H1 (cell line): ENCODE measurements at regions not wholly inside any gene's neighbourhood (a gene's known extent, or its start where the extent isn't known, plus 50 kb on each side); places are given as distances from the start of the nearest gene placed in this dataset.

Source experiments
- CTCF ChIA-PET: fragments of 300-600 bp; sonication (Branson Sonifier 250); formaldehyde crosslinking; loops from one replicate; lab custom pipeline; 2021; ENCODE audit not compliant: partially characterized antibody; lab: Charles Lee
- POLR2A ChIA-PET: fragments of 300-600 bp; sonication (Branson Sonifier 250); formaldehyde crosslinking; loops from one replicate; lab custom pipeline; 2021; ENCODE audit warnings: inconsistent platforms; ENCODE audit not compliant: partially characterized antibody; lab: Charles Lee
- DNase-seq, 2 experiments: peaks; one replicate each; pipeline versions ENCODE4 v3.0.0 to v3.0.0-alpha.2; 2010 to 2022; ENCODE audit warnings: low spot score in 2 of 2, low read depth in 1 of 2, mixed read lengths in 1 of 2
- FAIRE-seq: peaks from 2 replicates; lab custom pipeline; 2011; peaks lifted over from hg19 to GRCh38; lab: Jason Lieb, UNC
- H2AFZ ChIP-seq: 2 replicates; pipeline ENCODE4 v1.8.1; 2012; ENCODE audit warnings: low read length, inconsistent platforms
- H2AK5ac ChIP-seq: 2 replicates; pipeline ENCODE4 v1.6.1; 2013; ENCODE audit warnings: low read depth, low read length
- H2BK120ac ChIP-seq: replicated peaks from 2 replicates; pipeline ENCODE3; 2013; ENCODE audit warnings: low read depth, low read length, inconsistent platforms
- H2BK12ac ChIP-seq: 2 replicates; pipeline ENCODE4 v1.6.1; 2013; ENCODE audit warnings: low read depth, low read length
- H2BK15ac ChIP-seq: 2 replicates; pipeline ENCODE4 v1.6.1; 2013; ENCODE audit warnings: low read length
- H2BK20ac ChIP-seq: 2 replicates; pipeline ENCODE4 v1.6.1; 2013; ENCODE audit warnings: low read length
- H2BK5ac ChIP-seq: 2 replicates; pipeline ENCODE4 v1.6.1; 2013; ENCODE audit warnings: low read depth, low read length
- H3K14ac ChIP-seq: 2 replicates; pipeline ENCODE4 v1.6.1; 2013; ENCODE audit warnings: inconsistent platforms; ENCODE audit not compliant: insufficient read length
- H3K18ac ChIP-seq: 2 replicates; pipeline ENCODE4 v1.6.1; 2013; ENCODE audit warnings: low read length; ENCODE audit errors: extremely low read depth
- H3K23ac ChIP-seq: 2 replicates; pipeline ENCODE4 v1.6.1; 2013; ENCODE audit warnings: inconsistent platforms; ENCODE audit not compliant: insufficient read length
- H3K23me2 ChIP-seq: 2 replicates; pipeline ENCODE4 v1.6.1; 2013; ENCODE audit warnings: low read depth, low read length
- H3K27ac ChIP-seq: 2 replicates; pipeline ENCODE4 v1.6.1; 2011; ENCODE audit warnings: low read depth, low read length, inconsistent platforms
- H3K27me3 ChIP-seq, 4 experiments: replicated peaks in 1 of 4; 1 replicate in 1 of 4; 2 replicates in 3 of 4; pipeline versions ENCODE4 v1.6.1 to v1.8.1; 2011 to 2013; ENCODE audit warnings: low read length in 3 of 4, mild to moderate bottlenecking in 3 of 4, inconsistent platforms in 2 of 4, mixed read lengths in 2 of 4, moderate library complexity in 1 of 4; ENCODE audit not compliant: control insufficient read depth in 3 of 4, insufficient read depth in 3 of 4; ENCODE audit errors: extremely low read depth in 1 of 4
- H3K36me3 ChIP-seq, 4 experiments: 2 replicates each; pipeline versions ENCODE4 v1.6.1 to v1.8.1; 2011 to 2013; ENCODE audit warnings: mild to moderate bottlenecking in 4 of 4, low read length in 3 of 4, moderate library complexity in 2 of 4, control low read depth in 1 of 4, inconsistent platforms in 1 of 4; ENCODE audit not compliant: insufficient read depth in 4 of 4, control insufficient read depth in 2 of 4
- H3K4ac ChIP-seq: replicated peaks from 2 replicates; pipeline ENCODE3; 2013; ENCODE audit warnings: low read length, low read depth, mixed read lengths, inconsistent platforms; ENCODE audit not compliant: insufficient read length
- H3K4me1 ChIP-seq, 4 experiments: replicated peaks in 1 of 4; 1 replicate in 1 of 4; 2 replicates in 3 of 4; pipeline versions ENCODE4 v1.6.1 to v1.8.1; 2011 to 2013; ENCODE audit warnings: low read length in 3 of 4, inconsistent platforms in 2 of 4, mixed read lengths in 1 of 4; ENCODE audit not compliant: insufficient read depth in 4 of 4, control insufficient read depth in 3 of 4
- H3K4me2 ChIP-seq, 2 experiments: 2 replicates each; pipeline versions ENCODE4 v1.6.1 to v1.8.1; 2011 to 2013; ENCODE audit warnings: low read depth in 2 of 2, low read length in 2 of 2, control low read depth in 1 of 2, inconsistent platforms in 1 of 2, mild to moderate bottlenecking in 1 of 2; ENCODE audit not compliant: insufficient read depth in 1 of 2
- H3K4me3 ChIP-seq, 4 experiments: fragments of 200-600, 300-600 bp in 1 of 4; sonication (generic), shearing (Covaris generic), sonication (Bioruptor Twin) in 1 of 4; 2 replicates each; pipeline versions ENCODE4 v1.5.1 to v1.8.1; 2011 to 2016; ENCODE audit warnings: low read length in 4 of 4, low read depth in 3 of 4, control low read depth in 2 of 4, inconsistent platforms in 2 of 4, mild to moderate bottlenecking in 2 of 4, mixed read lengths in 1 of 4, moderate library complexity in 1 of 4; ENCODE audit not compliant: insufficient read depth in 2 of 4; ENCODE audit errors: extremely low read depth in 1 of 4
- H3K56ac ChIP-seq: replicated peaks from 2 replicates; pipeline ENCODE3; 2013; ENCODE audit warnings: low read depth, mild to moderate bottlenecking, mixed read lengths, low read length, inconsistent platforms; ENCODE audit not compliant: insufficient read length
- H3K79me1 ChIP-seq: 2 replicates; pipeline ENCODE4 v1.6.1; 2013; ENCODE audit warnings: low read depth, low read length, control low read depth
- H3K79me2 ChIP-seq, 2 experiments: 2 replicates each; pipeline versions ENCODE4 v1.6.1 to v1.8.1; 2012 to 2013; ENCODE audit warnings: low read length in 2 of 2, mild to moderate bottlenecking in 2 of 2, inconsistent platforms in 1 of 2; ENCODE audit not compliant: insufficient read depth in 2 of 2, control insufficient read depth in 1 of 2
- H3K9ac ChIP-seq, 4 experiments: replicated peaks in 1 of 4; 1 replicate in 1 of 4; 2 replicates in 3 of 4; pipeline versions ENCODE4 v1.6.1 to v1.8.1; 2011 to 2013; ENCODE audit warnings: low read depth in 3 of 4, low read length in 3 of 4, control low read depth in 2 of 4, mild to moderate bottlenecking in 2 of 4, moderate library complexity in 2 of 4, inconsistent platforms in 1 of 4; ENCODE audit errors: extremely low read depth in 1 of 4
- H3K9me3 ChIP-seq, 2 experiments: 2 replicates each; pipeline versions ENCODE4 v1.6.1 to v1.8.1; 2012 to 2013; ENCODE audit warnings: mild to moderate bottlenecking in 2 of 2, moderate library complexity in 2 of 2, control low read depth in 1 of 2, inconsistent platforms in 1 of 2, low read depth in 1 of 2, low read length in 1 of 2, mixed read lengths in 1 of 2; ENCODE audit not compliant: insufficient read depth in 2 of 2
- H4K20me1 ChIP-seq, 2 experiments: replicated peaks in 1 of 2; 2 replicates each; pipeline versions ENCODE3 to v1.8.1; 2011 to 2013; ENCODE audit warnings: inconsistent platforms in 2 of 2, low read length in 2 of 2, mild to moderate bottlenecking in 1 of 2; ENCODE audit not compliant: insufficient read depth in 2 of 2, control insufficient read depth in 1 of 2
- H4K5ac ChIP-seq: 2 replicates; pipeline ENCODE4 v1.6.1; 2013; ENCODE audit warnings: low read length, low read depth, mixed read lengths, inconsistent platforms; ENCODE audit not compliant: insufficient read length
- H4K8ac ChIP-seq: 2 replicates; pipeline ENCODE4 v1.8.0; 2013; ENCODE audit warnings: mild to moderate bottlenecking, moderate library complexity, low read length, inconsistent platforms; ENCODE audit not compliant: insufficient read depth; ENCODE audit errors: extremely low read depth
- H4K91ac ChIP-seq: replicated peaks from 2 replicates; pipeline ENCODE3; 2013; ENCODE audit warnings: low read length, mixed read lengths, inconsistent platforms; ENCODE audit not compliant: insufficient read length
- CTBP2 ChIP-seq: IDR thresholded peaks from 2 replicates; pipeline ENCODE4 v1.7.0; 2011; ENCODE audit warnings: borderline replicate concordance, mild to moderate bottlenecking, moderate library complexity, mixed read lengths, low read length; ENCODE audit not compliant: insufficient read depth, insufficient read length
- EGR1 ChIP-seq: IDR thresholded peaks from 2 replicates; pipeline ENCODE4 v1.6.1; 2011; ENCODE audit warnings: low read depth, low read length, borderline replicate concordance
- GABPA ChIP-seq: IDR thresholded peaks from 2 replicates; pipeline ENCODE4 v1.6.1; 2011; ENCODE audit warnings: mild to moderate bottlenecking, low read length, moderate library complexity, borderline replicate concordance; ENCODE audit not compliant: insufficient read depth
- JUN ChIP-seq: IDR thresholded peaks from 2 replicates; pipeline ENCODE4 v1.6.1; 2011; ENCODE audit warnings: low read depth, mild to moderate bottlenecking, improper control_type of control experiment, low read length
- KDM4A ChIP-seq: IDR thresholded peaks from one replicate; pipeline ENCODE4 v1.7.1; 2012; ENCODE audit warnings: low read depth, mild to moderate bottlenecking, moderate library complexity, low read length, inconsistent platforms; ENCODE audit not compliant: severe bottlenecking
- PHF8 ChIP-seq: fragments of 200-600 bp; sonication (generic); conservative IDR thresholded peaks from 2 replicates; pipeline ENCODE4 v1.7.1; 2012; ENCODE audit warnings: low read depth, mild to moderate bottlenecking, inconsistent platforms, low read length, moderate library complexity
- POLR2AphosphoS5 ChIP-seq: IDR thresholded peaks from 2 replicates; pipeline ENCODE4 v1.6.1; 2011; ENCODE audit warnings: low read depth, low read length
- RAD21 ChIP-seq, 2 experiments: IDR thresholded peaks in 1 of 2; conservative IDR thresholded peaks in 1 of 2; 2 replicates each; pipeline ENCODE4 v1.6.1; 2011; ENCODE audit warnings: low read depth in 2 of 2, low read length in 2 of 2, improper control_type of control experiment in 1 of 2, inconsistent platforms in 1 of 2, mild to moderate bottlenecking in 1 of 2, moderate library complexity in 1 of 2
- RNF2 ChIP-seq: fragments of 200-900, 300-1000 bp; sonication (generic); IDR thresholded peaks from 2 replicates; pipeline ENCODE4 v1.7.1; 2016; ENCODE audit warnings: borderline replicate concordance, low read depth, mild to moderate bottlenecking, antibody characterized with exemption, low read length; ENCODE audit not compliant: poor library complexity, severe bottlenecking; ENCODE audit errors: missing control alignments
- RXRA ChIP-seq: IDR thresholded peaks from 2 replicates; pipeline ENCODE4 v1.6.1; 2011; ENCODE audit warnings: low read depth, mild to moderate bottlenecking, low read length, moderate library complexity; ENCODE audit not compliant: insufficient read depth
- SP2 ChIP-seq: IDR thresholded peaks from 2 replicates; pipeline ENCODE4 v1.6.1; 2012; ENCODE audit warnings: mild to moderate bottlenecking, low read length, inconsistent platforms
- ZNF274 ChIP-seq: IDR thresholded peaks from 2 replicates; pipeline ENCODE4 v1.7.0; 2012; ENCODE audit warnings: low read length, borderline replicate concordance; ENCODE audit errors: extremely low read depth
- WGBS, 2 experiments: shearing (Covaris generic) in 1 of 2; methylation state at CpG; one replicate each; pipeline versions ENCODE4 v1.1.6 to v1.1.7; 2013 to 2015; ENCODE audit warnings: low lambda C conversion rate in 2 of 2, mixed read lengths in 2 of 2, inconsistent platforms in 1 of 2, low coverage in 1 of 2, missing lambda C conversion rate in 1 of 2; ENCODE audit not compliant: insufficient replicate concordance in 2 of 2, insufficient coverage in 1 of 2, insufficient read length in 1 of 2; ENCODE audit errors: extremely low coverage in 1 of 2, missing lambda C conversion rate in 1 of 2; 5-methylcytosine and 5-hydroxymethylcytosine counted together

GRCh38 chr11:45449036-45449601 lies 163.0 kb upstream of the SYT13 start:
- WGBS, 2 experiments, result 78% methylated on average over 9 of the region's 9 CpGs; no CpG with 5 or more reads in 1 of the 2 experiments
- H2BK15ac ChIP-seq, result no peak overlapping the region
- H4K8ac ChIP-seq, result no peak overlapping the region
- POLR2A ChIA-PET, result no interaction called here
- no peak overlapping the region for H4K91ac ChIP-seq
- no peak overlapping the region for H3K4ac ChIP-seq
- no peak overlapping the region for H3K9ac ChIP-seq
- H3K4me1 ChIP-seq, result peaks cover 0 to 4% (median 0%) of the 10 kb centered on the region in 4 experiments; a peak in 3 of 7 replicates
- no peak overlapping the region for H2AFZ ChIP-seq
- H2BK5ac ChIP-seq, result no peak overlapping the region
- DNase-seq (no peak), FAIRE-seq (no peak)
- no peaks in the 10 kb centered on the region for H3K79me2 ChIP-seq
- no peak overlapping the region for H2BK12ac ChIP-seq
- no peak overlapping the region for H3K14ac ChIP-seq
- H3K56ac ChIP-seq, result no peak overlapping the region
- H2BK120ac ChIP-seq, result no peak overlapping the region
- H3K27me3 ChIP-seq, result 0 out of 7 replicates have a peak, but pooled peaks cover 0 to 1% (median 0%) of the 10 kb centered on the region in 4 experiments
- no peaks in the 10 kb centered on the region for H3K79me1 ChIP-seq
- TF ChIP-seq RAD21 (IDR thresholded peaks at IDR 0.05 in 1 of 2, conservative IDR thresholded peaks at IDR 0.05 in 1 of 2; ENCODE audit: low read depth in 2 of 2, low read length in 2 of 2) (no peak), KDM4A (no peak), SP2 (no peak), RNF2 (no peak), RXRA (no peak), PHF8 (no peak), ZNF274 (no peak), GABPA (no peak), EGR1 (no peak), CTBP2 (no peak), POLR2AphosphoS5 (no peak), JUN (no peak)
- no peaks in the 10 kb centered on the region for H3K9me3 ChIP-seq
- H3K4me3 ChIP-seq, result no peak overlapping the region
- no peak overlapping the region for H2BK20ac ChIP-seq
- no peak overlapping the region for H3K23ac ChIP-seq
- H3K4me2 ChIP-seq, result no peak overlapping the region
- no peak overlapping the region for H3K27ac ChIP-seq
- no peaks in the 10 kb centered on the region for H3K36me3 ChIP-seq
- no peaks in the 10 kb centered on the region for H3K23me2 ChIP-seq
- H4K20me1 ChIP-seq, result no peaks in the 10 kb centered on the region
- H2AK5ac ChIP-seq, result no peak overlapping the region
- CTCF ChIA-PET, result interaction anchor here (0.8 to 1.6 kb wide), 4 partner anchors 19 to 78 kb away, joined by 3 to 6 read pairs (median 4); no protein-coding TSS in a partner anchor
- no peak overlapping the region for H3K18ac ChIP-seq
- H4K5ac ChIP-seq, result no peak overlapping the region
